Astrocyte (in vitro differentiated cells and primary cell): ENCODE measurements at regions not wholly inside any gene's neighbourhood (a gene's known extent, or its start where the extent isn't known, plus 50 kb on each side); places are given as distances from the start of the nearest gene placed in this dataset.

Experiments used
- DNase-seq: peaks from one replicate; pipeline ENCODE4 v3.0.0-alpha.2; 2010; ENCODE audit warnings: low read depth
- FAIRE-seq: peaks from 2 replicates; lab custom pipeline; 2011; peaks lifted over from hg19 to GRCh38; lab: Jason Lieb, UNC
- H2AFZ ChIP-seq: 2 replicates; pipeline ENCODE4 v1.6.0; 2012; ENCODE audit warnings: low read depth, low read length, inconsistent platforms
- H3K27ac ChIP-seq: 2 replicates; pipeline ENCODE4 v1.5.1; 2011; ENCODE audit warnings: low read depth, low read length, inconsistent platforms
- H3K27me3 ChIP-seq: 2 replicates; pipeline ENCODE4 v1.6.0; 2011; ENCODE audit warnings: low read length, inconsistent platforms; ENCODE audit not compliant: insufficient read depth
- H3K36me3 ChIP-seq: 2 replicates; pipeline ENCODE4 v1.5.1; 2011; ENCODE audit warnings: low read length, inconsistent platforms; ENCODE audit not compliant: insufficient read depth
- H3K4me1 ChIP-seq: 2 replicates; pipeline ENCODE4 v1.5.1; 2011; ENCODE audit warnings: low read length, inconsistent platforms; ENCODE audit not compliant: insufficient read depth
- H3K4me2 ChIP-seq: 2 replicates; pipeline ENCODE4 v1.6.0; 2012; ENCODE audit warnings: low read length, inconsistent platforms
- H3K4me3 ChIP-seq: 2 replicates; pipeline ENCODE4 v1.5.1; 2011; ENCODE audit warnings: low read depth, mild to moderate bottlenecking, low read length, inconsistent platforms; ENCODE audit not compliant: insufficient read depth
- H3K79me2 ChIP-seq: 2 replicates; pipeline ENCODE4 v1.6.0; 2012; ENCODE audit warnings: mild to moderate bottlenecking, low read length, inconsistent platforms; ENCODE audit not compliant: insufficient read depth
- H3K9ac ChIP-seq: 2 replicates; pipeline ENCODE4 v1.6.0; 2012; ENCODE audit warnings: mild to moderate bottlenecking, low read length, inconsistent platforms
- H3K9me3 ChIP-seq: 2 replicates; pipeline ENCODE4 v1.5.1; 2012; ENCODE audit warnings: low read depth, mild to moderate bottlenecking, low read length, inconsistent platforms; ENCODE audit not compliant: insufficient read depth
- H4K20me1 ChIP-seq: 2 replicates; pipeline ENCODE4 v1.6.0; 2012; ENCODE audit warnings: low read length, inconsistent platforms; ENCODE audit not compliant: insufficient read depth
- H3K27ac Mint-ChIP-seq: one replicate; pipeline ENCODE4 v1.8.0; 2021; ENCODE audit warnings: mild to moderate bottlenecking, mixed read lengths; ENCODE audit not compliant: unreplicated experiment
- H3K27me3 Mint-ChIP-seq: one replicate; pipeline ENCODE4 v1.8.0; 2021; ENCODE audit warnings: low read depth, mixed read lengths; ENCODE audit not compliant: unreplicated experiment
- H3K36me3 Mint-ChIP-seq: one replicate; pipeline ENCODE4 v1.8.0; 2021; ENCODE audit warnings: low read depth, mixed read lengths; ENCODE audit not compliant: unreplicated experiment
- H3K4me1 Mint-ChIP-seq: one replicate; pipeline ENCODE4 v1.8.0; 2021; ENCODE audit warnings: low read depth, mixed read lengths; ENCODE audit not compliant: unreplicated experiment
- H3K4me3 Mint-ChIP-seq: one replicate; pipeline ENCODE4 v1.8.0; 2021; ENCODE audit warnings: mild to moderate bottlenecking, moderate library complexity, mixed read lengths; ENCODE audit not compliant: unreplicated experiment
- H3K9me3 Mint-ChIP-seq: one replicate; pipeline ENCODE4 v1.8.0; 2021; ENCODE audit warnings: mild to moderate bottlenecking, mixed read lengths; ENCODE audit not compliant: unreplicated experiment
- EZH2 ChIP-seq: IDR thresholded peaks from 2 replicates; pipeline ENCODE4 v1.6.1; 2012; ENCODE audit warnings: mild to moderate bottlenecking, low read length, inconsistent platforms; ENCODE audit not compliant: insufficient read depth
- TF ChIP-seq, protein P1 (sequence below): IDR thresholded peaks from 2 replicates; pipeline ENCODE4 v1.5.1; 2011; ENCODE audit warnings: low read depth, mild to moderate bottlenecking, inconsistent platforms, low read length, moderate library complexity; ENCODE audit not compliant: insufficient read depth

DNA sequence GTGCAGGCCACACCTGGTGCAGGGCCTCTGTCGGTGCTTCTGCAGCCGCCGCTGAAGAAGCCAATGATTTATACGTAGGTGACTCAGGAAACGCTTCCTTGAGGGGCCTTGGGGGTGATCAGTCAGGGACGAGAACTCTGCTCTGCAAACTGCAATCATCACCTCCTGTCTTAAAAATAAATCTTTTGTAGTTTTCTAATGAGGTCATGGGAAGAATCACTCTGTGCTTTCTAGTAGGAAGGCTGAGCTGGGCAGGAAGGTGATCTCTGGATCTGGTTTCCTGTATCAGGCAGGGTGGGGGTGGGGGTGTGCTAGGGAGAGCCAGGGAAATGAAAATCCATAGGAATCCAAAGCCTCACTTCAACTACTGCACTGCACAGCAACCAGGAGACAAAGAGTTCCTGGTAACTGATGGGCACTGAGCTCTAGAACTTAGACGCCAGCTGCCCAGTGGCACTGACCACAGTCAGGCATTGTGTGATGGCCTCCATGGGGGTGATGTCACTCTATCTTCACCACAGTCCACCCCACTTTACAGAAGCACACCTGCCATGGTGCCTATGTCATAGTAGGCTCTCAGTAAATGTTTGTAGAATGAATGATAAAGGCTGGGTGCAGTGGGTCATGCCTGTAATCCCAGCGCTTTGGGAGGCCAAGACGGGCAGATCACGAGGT is 292.4 kb upstream of the PWP1 start:
- H3K4me3 ChIP-seq = no peak overlapping the region
- H3K27me3 ChIP-seq = no peaks in the 10 kb centered on the region
- FAIRE-seq (no peak), DNase-seq (no peak)
- no peak overlapping the region for H2AFZ ChIP-seq
- H3K27ac Mint-ChIP-seq = peak overlapping the region; percentile 16
- peaks cover 3% of the 10 kb centered on the region for H3K9me3 ChIP-seq
- H3K9ac ChIP-seq = no peak overlapping the region
- no peak overlapping the region for H3K27ac ChIP-seq
- TF ChIP-seq, protein P1, sequence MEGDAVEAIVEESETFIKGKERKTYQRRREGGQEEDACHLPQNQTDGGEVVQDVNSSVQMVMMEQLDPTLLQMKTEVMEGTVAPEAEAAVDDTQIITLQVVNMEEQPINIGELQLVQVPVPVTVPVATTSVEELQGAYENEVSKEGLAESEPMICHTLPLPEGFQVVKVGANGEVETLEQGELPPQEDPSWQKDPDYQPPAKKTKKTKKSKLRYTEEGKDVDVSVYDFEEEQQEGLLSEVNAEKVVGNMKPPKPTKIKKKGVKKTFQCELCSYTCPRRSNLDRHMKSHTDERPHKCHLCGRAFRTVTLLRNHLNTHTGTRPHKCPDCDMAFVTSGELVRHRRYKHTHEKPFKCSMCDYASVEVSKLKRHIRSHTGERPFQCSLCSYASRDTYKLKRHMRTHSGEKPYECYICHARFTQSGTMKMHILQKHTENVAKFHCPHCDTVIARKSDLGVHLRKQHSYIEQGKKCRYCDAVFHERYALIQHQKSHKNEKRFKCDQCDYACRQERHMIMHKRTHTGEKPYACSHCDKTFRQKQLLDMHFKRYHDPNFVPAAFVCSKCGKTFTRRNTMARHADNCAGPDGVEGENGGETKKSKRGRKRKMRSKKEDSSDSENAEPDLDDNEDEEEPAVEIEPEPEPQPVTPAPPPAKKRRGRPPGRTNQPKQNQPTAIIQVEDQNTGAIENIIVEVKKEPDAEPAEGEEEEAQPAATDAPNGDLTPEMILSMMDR = no peak
- TF ChIP-seq EZH2 = no peak
- peaks cover 3% of the 10 kb centered on the region for H4K20me1 ChIP-seq
- H3K4me3 Mint-ChIP-seq = no peak overlapping the region
- no peaks in the 10 kb centered on the region for H3K79me2 ChIP-seq
- peaks cover 4% of the 10 kb centered on the region for H3K27me3 Mint-ChIP-seq
- H3K4me2 ChIP-seq = no peak overlapping the region
- H3K4me1 ChIP-seq = peaks cover 16% of the 10 kb centered on the region
- no peaks in the 10 kb centered on the region for H3K36me3 ChIP-seq
- H3K36me3 Mint-ChIP-seq = no peaks in the 10 kb centered on the region
- H3K4me1 Mint-ChIP-seq = peaks cover 23% of the 10 kb centered on the region
- peaks cover 5% of the 10 kb centered on the region for H3K9me3 Mint-ChIP-seq

DNA sequence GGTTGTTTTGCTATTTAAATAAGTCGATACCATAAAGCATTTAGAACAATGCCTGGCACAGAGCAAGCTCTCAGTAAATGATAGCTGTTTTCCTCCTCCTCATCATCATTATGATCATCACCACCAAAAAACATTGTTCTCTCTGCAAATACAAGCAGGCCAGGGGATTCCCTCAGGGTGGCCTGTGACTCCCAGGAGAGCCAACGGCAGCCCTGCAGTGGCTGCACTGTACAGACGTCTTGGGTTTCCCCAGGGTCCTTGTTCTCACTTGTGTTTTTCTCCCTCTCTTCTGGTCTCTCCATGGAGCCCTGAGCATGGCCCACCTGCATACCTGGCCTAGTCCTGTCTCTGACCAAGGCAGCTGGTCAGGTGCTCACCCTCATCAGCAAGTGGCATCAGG is 290.9 kb upstream of the PWP1 start:
- Histone ChIP-seq H3K9me3 (no peaks in the 10 kb centered on the region), H3K27me3 (no peaks in the 10 kb centered on the region), H3K4me3 (no peak overlapping the region), H3K4me2 (no peak overlapping the region), H4K20me1 (peaks cover 3% of the 10 kb centered on the region), H3K4me1 (peaks cover 28% of the 10 kb centered on the region), H2AFZ (no peak overlapping the region), H3K9ac (no peak overlapping the region), H3K27ac (no peak overlapping the region), H3K79me2 (no peaks in the 10 kb centered on the region), H3K36me3 (no peaks in the 10 kb centered on the region)
- Mint-ChIP-seq H3K27me3 (peaks cover 4% of the 10 kb centered on the region), H3K9me3 (peaks cover 1% of the 10 kb centered on the region), H3K27ac (no peak overlapping the region), H3K36me3 (no peaks in the 10 kb centered on the region), H3K4me3 (no peak overlapping the region), H3K4me1 (peaks cover 33% of the 10 kb centered on the region)
- FAIRE-seq = no peak
- DNase-seq = no peak
- TF ChIP-seq, protein P1 = no peak
- TF ChIP-seq EZH2 = no peak

DNA sequence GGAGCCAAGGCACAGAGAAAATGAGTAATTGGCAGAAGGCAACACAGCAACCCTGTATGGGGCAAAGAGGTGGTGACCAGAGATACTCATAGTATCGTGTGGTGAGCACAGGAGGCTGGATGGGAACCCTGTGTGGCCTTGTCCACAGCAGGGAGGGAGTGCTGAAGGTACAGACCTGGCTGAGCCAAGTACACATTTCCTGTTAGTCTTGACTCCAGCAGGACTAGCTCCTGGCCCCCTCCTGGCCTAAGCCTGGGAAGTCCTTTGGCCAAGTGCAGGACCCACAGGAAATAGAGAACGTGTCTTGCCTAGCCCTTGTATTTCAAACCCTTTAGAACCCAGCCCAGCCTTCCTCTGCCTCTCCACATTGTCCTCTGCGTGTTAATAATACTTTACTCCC is 289.8 kb upstream of the PWP1 start:
- Mint-ChIP-seq H3K4me3 (no peak overlapping the region), H3K27ac (no peak overlapping the region), H3K4me1 (peaks cover 33% of the 10 kb centered on the region), H3K27me3 (peaks cover 4% of the 10 kb centered on the region), H3K9me3 (no peaks in the 10 kb centered on the region), H3K36me3 (no peaks in the 10 kb centered on the region)
- H3K27me3 ChIP-seq = no peaks in the 10 kb centered on the region
- H3K4me3 ChIP-seq = no peak overlapping the region
- peaks cover 3% of the 10 kb centered on the region for H4K20me1 ChIP-seq
- H3K27ac ChIP-seq = no peak overlapping the region
- H3K4me1 ChIP-seq = peaks cover 30% of the 10 kb centered on the region
- no peak overlapping the region for H3K9ac ChIP-seq
- no peaks in the 10 kb centered on the region for H3K36me3 ChIP-seq
- H2AFZ ChIP-seq = no peak overlapping the region
- TF ChIP-seq EZH2 = no peak
- TF ChIP-seq, protein P1 = no peak
- no peaks in the 10 kb centered on the region for H3K79me2 ChIP-seq
- no peak for DNase-seq
- H3K4me2 ChIP-seq = no peak overlapping the region
- no peaks in the 10 kb centered on the region for H3K9me3 ChIP-seq
- no peak for FAIRE-seq
